HG03565 (cell line): ENCODE measurements at regions not wholly inside any gene's neighbourhood (a gene's known extent, or its start where the extent isn't known, plus 50 kb on each side); places are given as distances from the start of the nearest gene placed in this dataset.
"Not testable (repeated sequence)": the region's sequence is repeated elsewhere in the genome, so short reads cannot be mapped to it uniquely, and the experiment has no call there.

Experiments
- ATAC-seq: cut with Tn5 transposase; IDR thresholded peaks from one replicate; pipeline ENCODE4 v1.9.1; 2021; ENCODE audit warnings: mild to moderate bottlenecking, moderate library complexity; ENCODE audit not compliant: unreplicated experiment

DNA sequence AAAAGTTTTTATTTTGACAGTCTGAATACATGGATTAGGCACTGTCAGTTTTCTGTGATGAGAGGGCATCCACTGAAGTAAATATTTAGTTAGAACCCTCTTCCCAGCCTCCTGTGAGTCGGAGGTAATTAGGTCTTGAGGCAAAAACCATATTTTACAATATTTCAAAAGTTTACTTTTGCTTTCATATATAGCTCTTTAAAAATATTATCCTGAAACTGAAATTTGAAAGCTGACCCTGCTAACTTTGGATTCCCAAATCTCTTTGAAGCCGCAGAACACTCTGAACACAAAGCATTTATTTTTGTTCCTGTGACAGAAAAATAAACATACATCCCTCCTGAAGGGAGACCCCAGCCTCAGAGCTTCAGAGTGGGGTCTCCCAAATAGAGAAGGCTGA lies 317.4 kb downstream of the KIF20B start:
- no peak for ATAC-seq

DNA sequence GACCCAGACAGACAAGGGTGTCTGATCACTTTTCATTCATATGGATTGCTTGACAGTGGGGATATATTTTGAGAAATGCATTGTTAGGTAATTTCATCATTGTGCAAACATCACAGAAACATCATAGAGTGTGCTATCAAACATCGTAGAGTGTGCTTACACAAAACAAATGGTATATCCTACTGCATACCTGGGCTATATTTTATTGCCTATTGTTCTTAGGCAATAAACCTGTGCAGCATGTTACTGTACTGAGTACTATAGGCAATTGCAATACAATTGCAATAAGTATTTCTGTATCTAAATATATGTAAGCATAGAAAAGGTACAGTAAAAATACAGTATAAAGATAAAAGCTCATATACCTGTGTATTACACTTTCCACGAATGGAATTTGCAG lies 319.1 kb downstream of the KIF20B start:
- no peak for ATAC-seq

DNA sequence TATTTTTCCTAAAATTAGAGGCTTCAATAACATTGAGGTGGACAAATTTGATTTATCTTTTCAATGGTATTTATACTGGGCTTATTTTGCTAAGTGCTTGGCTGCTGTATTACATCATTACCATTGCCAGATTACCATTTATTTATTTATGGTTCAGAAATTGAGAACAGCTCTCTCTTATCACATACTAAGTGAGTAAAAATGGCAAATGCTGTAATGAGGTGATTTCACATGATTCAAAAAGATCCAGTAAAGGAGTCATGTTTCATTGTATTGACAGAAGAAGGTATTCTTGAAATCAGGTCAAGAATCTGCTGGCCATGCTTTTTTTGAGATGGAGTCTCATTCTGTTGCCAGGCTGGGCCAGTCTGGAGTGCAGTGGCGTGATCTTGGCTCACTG lies 322.6 kb downstream of the KIF20B start:
- ATAC-seq, result no peak

DNA sequence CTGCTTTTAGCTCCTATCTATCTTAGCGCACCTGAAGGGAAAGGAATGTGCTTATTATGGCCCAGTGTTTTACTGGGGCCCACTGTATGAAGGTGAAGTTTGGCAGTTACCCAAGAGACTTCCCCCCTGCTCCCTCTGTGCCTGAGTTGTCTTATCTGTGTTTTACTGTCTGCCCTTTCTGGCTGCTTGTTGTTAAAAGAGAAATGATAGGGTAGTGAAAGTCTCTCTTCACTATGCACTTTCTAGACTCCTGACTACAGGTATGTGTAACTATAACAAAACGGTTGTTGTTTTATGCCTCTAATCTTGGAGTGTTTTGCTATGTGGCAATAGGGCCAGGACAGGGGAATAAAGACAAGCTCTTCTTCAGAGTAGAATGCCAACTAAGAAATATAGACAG lies 326.9 kb downstream of the KIF20B start:
- no peak for ATAC-seq

DNA sequence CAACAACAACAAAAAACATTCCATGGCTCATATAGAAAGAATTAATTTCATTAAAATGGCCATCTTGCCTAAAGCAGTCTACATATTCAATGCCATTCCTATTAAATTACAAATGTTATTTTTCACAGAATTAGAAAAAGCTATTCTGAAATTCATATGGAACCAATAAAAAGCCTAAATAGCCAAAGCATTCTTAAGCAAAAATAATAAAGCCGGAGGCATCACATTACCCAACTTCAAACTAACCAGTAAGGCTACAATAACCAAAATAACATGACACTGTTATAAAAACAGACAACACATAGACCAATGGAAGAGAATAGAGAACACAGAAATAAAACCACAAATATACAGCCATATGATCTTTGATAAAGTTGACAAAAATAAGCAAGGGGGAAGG lies 330.4 kb downstream of the KIF20B start:
- ATAC-seq, result no peak

DNA sequence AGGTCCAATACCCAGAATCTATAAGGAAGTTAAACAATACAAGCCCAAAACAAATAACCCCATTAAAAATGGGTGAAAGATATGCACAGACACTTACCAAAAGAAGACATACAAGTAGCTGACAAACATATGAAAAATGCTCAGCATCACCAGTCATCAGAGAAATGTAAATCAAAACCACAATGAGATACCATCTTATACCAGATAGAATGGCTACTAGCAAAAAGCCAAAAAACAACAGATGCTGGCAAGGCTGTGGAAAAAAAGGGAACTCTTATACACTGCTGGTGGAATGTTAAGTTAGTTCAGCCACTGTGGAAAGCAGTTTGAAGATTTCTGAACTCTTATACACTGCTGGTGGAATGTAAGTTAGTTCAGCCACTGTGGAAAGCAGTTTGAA lies 331.1 kb downstream of the KIF20B start:
- no peak for ATAC-seq

DNA sequence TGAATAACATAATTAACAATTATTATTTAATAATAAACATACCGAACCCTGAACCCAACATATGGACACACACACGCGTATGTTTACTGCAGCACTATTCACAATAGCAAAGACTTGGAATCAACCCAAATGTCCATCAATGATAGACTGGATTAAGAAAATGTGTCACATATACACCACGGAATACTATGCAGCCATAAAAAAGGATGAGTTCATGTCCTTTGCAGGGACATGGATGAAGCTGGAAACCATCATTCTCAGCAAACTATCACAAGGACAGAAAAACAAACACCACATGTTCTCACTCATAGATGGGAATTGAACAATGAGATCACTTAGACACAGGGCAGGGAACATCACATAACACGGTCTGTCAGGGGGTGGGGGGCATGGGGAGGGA lies 333.5 kb downstream of the KIF20B start:
- ATAC-seq, result not testable (repeated sequence)

DNA sequence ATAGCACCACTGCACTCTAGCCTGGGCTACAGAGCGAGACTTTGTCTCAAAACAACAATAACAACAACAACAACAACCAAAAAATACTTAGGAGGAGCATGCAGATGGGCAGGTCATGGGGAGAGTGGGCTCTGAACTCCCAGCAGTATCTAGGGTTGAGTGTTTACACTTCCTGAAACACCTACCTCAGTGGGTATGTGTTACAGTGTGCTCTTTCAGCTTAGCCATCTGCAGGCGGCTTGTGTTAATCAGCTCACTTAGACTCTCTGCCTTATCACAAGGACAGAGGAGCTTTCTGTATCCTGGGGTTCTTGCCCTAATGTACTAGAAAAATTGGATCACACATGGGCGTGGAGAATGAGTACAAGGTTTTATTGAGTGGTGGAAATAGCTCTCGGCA lies 340.2 kb downstream of the KIF20B start:
- ATAC-seq, result no peak

DNA sequence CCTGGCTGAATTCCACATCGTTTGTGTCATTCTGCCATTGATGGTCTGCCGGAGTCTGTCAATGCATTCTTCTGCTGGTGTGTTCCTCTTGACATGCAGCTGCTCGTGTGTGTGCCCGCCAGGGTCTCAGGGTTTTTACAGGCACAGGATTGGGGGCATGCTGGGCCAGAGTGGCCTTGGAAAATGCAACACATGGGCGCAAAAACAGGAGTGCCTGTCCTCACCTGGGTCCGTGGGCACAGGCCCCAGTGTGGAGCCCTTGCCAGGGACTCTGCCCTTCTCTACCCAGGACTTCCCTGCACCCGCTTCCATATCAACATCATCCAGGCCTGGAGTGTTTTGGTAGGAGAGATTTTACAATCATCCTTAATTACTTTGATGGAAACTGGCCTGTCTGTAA lies 340.7 kb downstream of the KIF20B start:
- ATAC-seq, result no peak

DNA sequence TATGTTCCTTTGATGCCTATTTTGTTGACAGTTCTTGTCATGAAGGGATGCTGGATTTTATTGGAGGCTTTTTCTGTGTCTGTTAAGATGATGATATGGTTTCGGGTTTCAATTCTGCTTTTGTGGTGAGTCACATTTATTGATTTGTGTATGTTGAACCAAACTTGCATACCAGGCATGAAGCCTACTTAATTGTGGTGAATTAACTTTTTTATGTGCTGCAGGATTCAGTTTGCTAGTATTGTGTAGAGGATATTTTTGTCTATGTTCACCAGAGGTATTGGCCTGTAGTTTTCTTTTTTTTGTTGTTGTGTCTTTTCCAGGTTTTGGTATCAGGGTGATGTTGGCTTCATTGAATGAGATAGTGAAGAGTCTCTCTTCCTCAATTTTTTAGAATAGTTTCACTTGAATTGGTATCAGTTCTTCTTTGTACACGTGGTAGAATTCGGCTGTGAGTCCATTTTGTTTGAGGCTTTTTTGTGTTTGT lies 345.9 kb downstream of the KIF20B start:
- peak; percentile 85 for ATAC-seq

DNA sequence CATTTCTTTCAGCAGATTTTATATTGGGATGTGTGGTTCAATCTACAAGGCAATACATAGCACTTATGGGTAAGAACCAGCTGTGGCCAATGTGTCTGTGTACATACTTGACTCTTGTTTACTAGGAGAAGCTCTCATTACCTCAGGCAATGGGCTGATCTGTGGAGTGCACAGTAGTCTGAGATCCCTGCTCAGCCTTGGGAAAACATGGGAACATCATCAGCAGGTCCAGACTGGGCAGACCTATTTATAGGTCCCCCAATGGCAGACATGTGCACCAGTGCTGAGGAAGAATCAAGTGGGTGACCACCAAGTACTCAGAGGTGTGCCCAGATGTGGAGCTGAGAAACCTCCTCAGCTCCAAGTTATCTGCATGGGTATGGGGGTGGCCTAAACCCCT lies 349.7 kb downstream of the KIF20B start:
- peak; percentile 3 for ATAC-seq

DNA sequence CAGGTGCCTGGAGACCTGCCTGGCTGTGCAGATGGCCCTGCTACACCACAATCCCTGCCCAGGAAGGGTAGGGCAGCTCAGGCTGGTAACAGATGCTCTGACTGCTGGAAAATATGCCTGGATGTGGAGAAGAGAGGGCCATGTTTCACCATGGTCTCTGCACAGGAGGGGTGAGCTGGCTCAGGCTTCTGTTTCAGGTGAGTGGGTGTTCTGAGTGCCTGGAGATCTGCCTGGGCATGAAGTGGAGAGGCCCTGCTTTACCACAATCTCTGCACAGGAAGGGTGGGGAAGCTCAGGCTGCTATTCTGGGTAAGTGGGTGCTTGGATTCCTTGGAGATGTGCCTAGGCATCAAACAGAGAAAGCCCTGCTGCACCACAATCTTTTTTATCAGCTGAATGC lies 350.1 kb downstream of the KIF20B start:
- peak; percentile 28 for ATAC-seq

DNA sequence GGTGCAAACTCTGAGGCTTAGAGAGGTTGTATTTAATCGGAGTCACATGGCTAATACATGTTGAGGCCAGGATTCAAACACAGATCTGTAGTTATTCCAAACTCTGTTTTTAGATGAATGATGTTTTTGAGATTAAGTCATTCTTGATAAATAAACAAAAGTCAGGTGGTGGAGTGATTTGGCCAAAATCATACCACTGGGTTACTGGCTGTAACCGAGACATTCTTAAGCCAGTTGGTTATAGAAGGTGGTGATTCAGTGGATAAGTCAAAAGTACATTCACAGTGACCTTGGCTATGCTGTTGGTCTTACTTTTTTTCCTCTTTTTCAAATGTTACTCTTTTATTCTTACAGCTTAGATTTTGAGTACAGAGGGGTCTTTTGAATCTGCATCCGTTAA lies 361.4 kb downstream of the KIF20B start:
- ATAC-seq, result no peak

DNA sequence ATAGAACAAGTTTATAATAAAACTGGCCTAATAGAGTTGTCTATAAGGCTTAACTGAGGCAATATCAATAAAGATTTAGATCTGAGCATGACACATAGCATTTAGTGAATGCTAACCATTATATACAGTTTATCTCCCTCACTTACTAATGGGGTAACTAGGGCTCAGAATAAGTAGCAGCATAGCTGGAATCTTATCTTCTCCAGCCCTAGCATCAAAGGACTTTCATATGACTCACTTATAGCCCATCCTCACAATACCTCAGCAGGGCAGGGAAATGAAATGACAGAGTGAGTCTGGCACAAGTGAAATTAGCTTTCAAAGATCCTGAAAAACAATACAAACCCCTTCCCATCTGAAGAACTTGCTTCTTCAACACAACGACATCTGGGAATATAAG lies 362.9 kb downstream of the KIF20B start:
- no peak for ATAC-seq

DNA sequence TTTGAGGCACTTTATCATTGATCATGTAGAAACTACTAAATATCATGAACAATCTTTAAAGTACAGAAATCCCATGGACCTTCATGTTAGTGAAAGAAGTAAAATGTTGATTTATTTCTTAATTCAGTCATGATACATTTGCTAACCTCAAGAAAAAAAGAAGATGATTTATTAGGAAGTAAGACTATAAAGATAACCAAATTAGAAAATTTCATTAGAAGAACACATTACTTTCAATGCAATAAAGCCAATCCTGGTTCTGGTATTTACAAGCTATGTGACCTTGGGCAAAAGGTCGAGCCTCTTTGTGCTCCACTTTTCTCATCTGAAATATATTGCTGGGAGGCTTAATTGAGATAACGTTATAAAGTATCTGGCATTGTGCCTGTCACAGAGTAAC lies 365.0 kb downstream of the KIF20B start:
- ATAC-seq, result no peak

DNA sequence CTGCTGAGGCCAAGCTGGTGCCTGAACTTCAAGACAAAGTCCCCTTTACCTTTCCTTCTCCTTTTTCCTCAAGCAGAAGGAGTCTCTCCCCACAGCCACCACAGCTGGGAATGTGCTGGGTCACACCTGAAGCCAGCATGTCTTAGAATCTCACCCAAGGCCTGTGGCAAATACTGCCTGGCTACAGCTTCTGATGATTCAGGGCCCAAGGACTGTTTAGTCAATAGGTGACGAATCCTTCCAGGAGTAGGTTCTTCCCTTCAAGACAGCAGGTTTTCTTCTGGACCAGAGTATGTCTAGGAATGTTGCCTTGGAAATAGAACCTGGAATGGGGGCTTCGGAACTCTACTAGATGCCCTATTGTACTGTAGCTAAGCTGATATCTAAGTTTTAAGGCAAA lies 374.6 kb downstream of the KIF20B start:
- ATAC-seq, result no peak

DNA sequence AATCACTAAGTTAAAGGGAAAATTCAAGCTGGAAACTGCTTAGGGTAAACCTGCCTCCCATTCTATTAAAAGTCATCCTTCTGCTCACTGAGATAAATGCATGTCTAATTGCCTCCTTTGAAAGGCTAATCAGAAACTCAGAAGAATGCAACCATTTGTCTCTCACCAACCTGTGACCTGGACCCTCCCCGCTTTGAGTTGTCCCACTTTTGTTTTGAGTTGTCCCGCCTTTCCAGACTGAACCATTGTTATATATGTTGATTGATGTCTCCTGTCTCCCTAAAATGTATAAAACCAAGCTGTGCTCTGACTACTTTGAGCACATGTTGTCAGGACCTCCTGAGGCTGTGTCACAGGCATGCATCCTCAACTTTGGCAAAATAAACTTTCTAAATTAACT lies 378.4 kb downstream of the KIF20B start:
- ATAC-seq, result no peak

DNA sequence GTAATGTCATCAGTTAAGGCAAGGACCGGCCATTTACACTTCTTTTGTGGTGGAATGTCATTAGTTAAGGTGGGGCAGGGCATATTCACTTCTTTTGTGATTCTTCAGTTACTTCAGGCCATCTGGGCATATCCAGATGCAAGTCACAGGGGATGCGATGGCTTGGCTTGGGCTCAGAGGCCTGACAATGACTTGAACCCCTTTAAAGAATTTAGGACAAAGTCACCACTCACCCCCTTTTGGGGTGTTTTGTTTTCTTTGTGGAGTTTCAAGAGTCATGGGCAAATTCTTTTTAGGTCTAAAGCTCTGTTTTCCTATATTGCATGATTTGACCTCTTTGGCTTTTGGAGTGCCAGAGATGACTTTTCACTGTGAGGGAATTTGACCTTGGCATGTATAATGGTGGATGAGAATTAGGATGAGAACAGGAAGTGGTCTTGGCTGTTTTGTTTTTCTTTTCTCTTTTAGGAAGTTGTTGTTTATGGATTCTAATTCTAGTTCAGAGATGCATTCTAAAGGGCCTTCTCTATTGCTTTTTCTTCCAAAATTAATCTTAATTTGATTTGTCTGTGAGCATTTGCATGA lies 385.3 kb downstream of the KIF20B start:
- not testable (repeated sequence) for ATAC-seq

DNA sequence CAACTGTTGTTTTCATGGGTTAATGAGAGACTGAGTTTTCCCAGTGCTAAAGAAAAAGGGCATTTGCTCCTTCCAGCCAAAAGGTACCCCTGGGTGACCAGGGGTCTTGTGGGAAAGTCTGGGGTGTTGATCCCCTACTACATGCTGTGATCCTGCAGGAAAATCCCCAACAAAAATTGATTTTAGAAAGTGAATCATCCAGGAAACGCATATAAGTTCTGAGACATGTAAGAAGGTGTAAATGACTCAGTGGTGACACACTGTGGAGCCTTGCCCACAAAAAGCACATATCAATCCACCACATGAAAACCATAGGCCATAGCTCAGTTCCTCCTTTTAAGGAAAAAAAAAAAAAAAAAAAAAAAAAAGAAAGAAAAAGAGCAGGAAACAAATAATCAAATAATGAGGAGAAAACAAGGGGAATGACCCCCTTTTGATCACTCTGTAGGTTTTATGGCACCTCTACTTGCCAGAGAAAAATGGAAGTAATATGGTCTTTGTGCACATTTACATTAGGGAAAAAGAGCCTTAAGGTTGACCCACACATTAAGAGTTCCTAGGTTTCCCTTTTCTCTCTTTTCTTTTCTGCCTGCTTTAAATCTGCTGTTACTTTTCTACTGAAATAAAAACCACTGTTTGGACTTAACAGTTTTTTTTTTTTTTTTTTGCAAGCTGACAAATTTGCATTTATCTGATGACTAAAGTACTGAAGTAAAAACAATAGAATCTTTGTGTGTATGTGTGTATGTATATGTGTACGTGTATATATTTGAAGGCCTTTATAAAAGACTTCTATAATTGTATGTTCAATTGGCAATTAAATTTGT lies 386.0 kb downstream of the KIF20B start:
- ATAC-seq, result peak; percentile 99

DNA sequence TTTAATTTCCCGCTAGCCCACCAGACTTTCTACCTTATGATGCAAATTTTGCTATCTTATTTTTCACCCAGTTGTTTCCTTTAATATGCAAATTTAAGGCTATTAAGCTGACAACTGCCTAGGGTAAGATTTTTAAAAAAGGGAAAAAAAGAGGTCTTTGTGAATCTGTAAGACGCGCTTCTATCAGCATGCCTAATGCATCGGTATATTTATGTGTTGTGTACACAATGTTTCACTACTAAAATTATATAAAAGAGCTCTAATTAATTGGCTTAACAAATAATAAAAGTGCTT lies 386.6 kb downstream of the KIF20B start:
- no peak for ATAC-seq

DNA sequence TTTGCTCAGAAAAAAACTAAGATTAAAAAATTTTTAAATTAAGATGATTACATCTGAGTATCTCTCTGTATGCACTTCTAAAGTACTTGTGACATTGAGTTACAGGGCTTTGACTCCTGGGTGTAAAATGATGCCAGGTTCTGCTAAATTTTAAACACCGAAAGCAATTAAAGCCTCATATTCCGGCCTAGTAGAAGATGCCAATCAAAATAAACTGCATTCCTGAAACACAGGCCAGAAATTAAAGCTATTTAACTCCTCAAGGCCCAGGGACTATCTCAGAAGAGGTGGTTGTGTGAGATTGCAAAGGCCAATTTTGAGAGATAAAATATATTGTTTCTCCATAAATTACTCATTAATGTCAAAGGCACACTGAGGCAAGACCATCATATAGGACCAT lies 388.3 kb downstream of the KIF20B start:
- no peak for ATAC-seq

DNA sequence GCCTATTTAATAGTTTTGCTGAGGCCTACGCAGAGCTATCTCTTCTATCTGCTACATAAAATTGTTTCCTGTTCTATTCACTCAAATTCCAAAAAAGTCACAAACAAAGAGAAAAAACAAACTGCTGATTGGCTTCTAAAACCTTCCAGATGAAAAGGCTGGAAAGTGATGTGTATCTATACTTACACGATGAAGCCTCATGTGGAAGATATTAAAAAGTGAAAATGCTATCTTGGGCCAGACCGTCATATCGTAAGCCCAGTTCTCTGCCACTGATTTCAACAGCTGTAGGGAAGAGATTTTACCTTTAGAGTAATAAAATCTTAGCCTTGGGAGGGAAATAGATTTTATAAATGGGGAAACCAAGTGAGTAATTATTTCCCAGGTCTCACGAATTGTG lies 394.8 kb downstream of the KIF20B start:
- no peak for ATAC-seq

DNA sequence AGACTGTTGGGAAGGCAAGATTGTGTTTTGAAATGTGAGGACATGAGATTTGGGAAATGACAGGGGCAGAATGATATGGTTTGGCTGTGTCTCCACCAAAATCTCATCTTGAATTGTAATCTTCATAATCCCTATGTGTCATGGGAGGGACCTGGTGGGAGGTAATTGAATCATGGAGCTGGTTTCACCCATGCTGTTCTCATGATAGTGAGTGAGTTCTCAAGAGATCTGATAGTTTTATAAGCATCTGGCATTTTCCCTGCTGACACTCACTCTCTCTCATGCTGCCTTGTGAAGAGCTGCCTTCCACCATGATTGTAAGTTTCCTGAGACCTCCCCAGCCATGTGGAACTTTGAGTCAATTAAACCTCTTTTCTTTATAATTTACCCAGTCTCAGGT lies 406.2 kb downstream of the KIF20B start:
- not testable (repeated sequence) for ATAC-seq
